HL-60 (cell line): ENCODE measurements at regions not wholly inside any gene's neighbourhood (a gene's known extent, or its start where the extent isn't known, plus 50 kb on each side); places are given as distances from the start of the nearest gene placed in this dataset.

Experiments
- DNase-seq, 2 experiments: peaks; one replicate each; pipeline ENCODE4 v3.0.0-alpha.2; 2010 to 2020; ENCODE audit warnings: low read depth in 1 of 2, low spot score in 1 of 2
- H3K27ac ChIP-seq: fragments of 250-450 bp; sonication (Bioruptor Pico); replicated peaks from 2 replicates; pipeline ENCODE4 v1.5.1; 2020; ENCODE audit warnings: mild to moderate bottlenecking, moderate library complexity
- H3K27me3 ChIP-seq: fragments of 250-450 bp; sonication (Bioruptor Pico); 2 replicates; pipeline ENCODE4 v1.5.1; 2021; ENCODE audit warnings: mild to moderate bottlenecking, moderate library complexity; ENCODE audit not compliant: insufficient read depth, poor library complexity, severe bottlenecking
- H3K4me3 ChIP-seq: replicated peaks from 2 replicates; pipeline ENCODE4 v1.5.1; 2011; ENCODE audit warnings: mild to moderate bottlenecking, control low read depth, low read length; ENCODE audit not compliant: insufficient read depth
- GABPA ChIP-seq: IDR thresholded peaks from 2 replicates; pipeline ENCODE4 v1.6.1; 2012; ENCODE audit warnings: low read depth
- POLR2AphosphoS5 ChIP-seq: IDR thresholded peaks from 2 replicates; pipeline ENCODE4 v1.6.1; 2012; ENCODE audit warnings: low read depth
- SPI1 ChIP-seq: IDR thresholded peaks from 2 replicates; pipeline ENCODE4 v1.6.1; 2012; ENCODE audit warnings: low read depth, mild to moderate bottlenecking, borderline replicate concordance
- TF ChIP-seq, protein P1 (sequence below): IDR thresholded peaks from 2 replicates; pipeline ENCODE4 v1.6.1; 2012; ENCODE audit warnings: low read depth; ENCODE audit not compliant: insufficient replicate concordance
- TF ChIP-seq, protein P2 (sequence below): IDR thresholded peaks from one replicate; pipeline ENCODE4 v1.5.1; 2011; ENCODE audit warnings: low read length, control low read depth, inconsistent platforms; ENCODE audit not compliant: insufficient read depth

DNA sequence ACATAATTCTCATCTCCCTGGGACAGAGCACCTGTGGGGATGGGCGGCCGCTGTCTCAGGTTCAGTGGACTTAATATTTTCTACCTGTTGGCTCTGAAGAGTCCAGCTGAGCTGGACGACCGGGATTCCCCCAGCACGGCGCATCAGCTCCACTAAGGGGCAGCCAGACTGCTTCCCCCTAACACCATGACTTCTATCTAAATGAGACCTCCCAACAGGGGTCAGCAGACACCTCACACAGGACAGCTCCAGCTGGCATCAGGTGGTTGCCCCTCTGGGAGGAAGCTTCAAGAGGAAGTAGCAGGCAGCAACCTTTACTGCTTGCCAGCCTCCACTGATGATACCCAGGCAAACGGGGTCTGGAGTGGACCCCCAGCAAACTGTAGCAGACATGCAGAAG lies 226.0 kb upstream of the DSEL start:
- Histone ChIP-seq H3K4me3 (no peak overlapping the region), H3K27ac (no peak overlapping the region), H3K27me3 (no peaks in the 10 kb centered on the region)
- DNase-seq, result no peak
- TF ChIP-seq, protein P1, sequence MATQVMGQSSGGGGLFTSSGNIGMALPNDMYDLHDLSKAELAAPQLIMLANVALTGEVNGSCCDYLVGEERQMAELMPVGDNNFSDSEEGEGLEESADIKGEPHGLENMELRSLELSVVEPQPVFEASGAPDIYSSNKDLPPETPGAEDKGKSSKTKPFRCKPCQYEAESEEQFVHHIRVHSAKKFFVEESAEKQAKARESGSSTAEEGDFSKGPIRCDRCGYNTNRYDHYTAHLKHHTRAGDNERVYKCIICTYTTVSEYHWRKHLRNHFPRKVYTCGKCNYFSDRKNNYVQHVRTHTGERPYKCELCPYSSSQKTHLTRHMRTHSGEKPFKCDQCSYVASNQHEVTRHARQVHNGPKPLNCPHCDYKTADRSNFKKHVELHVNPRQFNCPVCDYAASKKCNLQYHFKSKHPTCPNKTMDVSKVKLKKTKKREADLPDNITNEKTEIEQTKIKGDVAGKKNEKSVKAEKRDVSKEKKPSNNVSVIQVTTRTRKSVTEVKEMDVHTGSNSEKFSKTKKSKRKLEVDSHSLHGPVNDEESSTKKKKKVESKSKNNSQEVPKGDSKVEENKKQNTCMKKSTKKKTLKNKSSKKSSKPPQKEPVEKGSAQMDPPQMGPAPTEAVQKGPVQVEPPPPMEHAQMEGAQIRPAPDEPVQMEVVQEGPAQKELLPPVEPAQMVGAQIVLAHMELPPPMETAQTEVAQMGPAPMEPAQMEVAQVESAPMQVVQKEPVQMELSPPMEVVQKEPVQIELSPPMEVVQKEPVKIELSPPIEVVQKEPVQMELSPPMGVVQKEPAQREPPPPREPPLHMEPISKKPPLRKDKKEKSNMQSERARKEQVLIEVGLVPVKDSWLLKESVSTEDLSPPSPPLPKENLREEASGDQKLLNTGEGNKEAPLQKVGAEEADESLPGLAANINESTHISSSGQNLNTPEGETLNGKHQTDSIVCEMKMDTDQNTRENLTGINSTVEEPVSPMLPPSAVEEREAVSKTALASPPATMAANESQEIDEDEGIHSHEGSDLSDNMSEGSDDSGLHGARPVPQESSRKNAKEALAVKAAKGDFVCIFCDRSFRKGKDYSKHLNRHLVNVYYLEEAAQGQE, result no peak
- TF ChIP-seq, protein P2, sequence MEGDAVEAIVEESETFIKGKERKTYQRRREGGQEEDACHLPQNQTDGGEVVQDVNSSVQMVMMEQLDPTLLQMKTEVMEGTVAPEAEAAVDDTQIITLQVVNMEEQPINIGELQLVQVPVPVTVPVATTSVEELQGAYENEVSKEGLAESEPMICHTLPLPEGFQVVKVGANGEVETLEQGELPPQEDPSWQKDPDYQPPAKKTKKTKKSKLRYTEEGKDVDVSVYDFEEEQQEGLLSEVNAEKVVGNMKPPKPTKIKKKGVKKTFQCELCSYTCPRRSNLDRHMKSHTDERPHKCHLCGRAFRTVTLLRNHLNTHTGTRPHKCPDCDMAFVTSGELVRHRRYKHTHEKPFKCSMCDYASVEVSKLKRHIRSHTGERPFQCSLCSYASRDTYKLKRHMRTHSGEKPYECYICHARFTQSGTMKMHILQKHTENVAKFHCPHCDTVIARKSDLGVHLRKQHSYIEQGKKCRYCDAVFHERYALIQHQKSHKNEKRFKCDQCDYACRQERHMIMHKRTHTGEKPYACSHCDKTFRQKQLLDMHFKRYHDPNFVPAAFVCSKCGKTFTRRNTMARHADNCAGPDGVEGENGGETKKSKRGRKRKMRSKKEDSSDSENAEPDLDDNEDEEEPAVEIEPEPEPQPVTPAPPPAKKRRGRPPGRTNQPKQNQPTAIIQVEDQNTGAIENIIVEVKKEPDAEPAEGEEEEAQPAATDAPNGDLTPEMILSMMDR, result no peak
- TF ChIP-seq POLR2AphosphoS5 (no peak), SPI1 (no peak), GABPA (no peak)

DNA sequence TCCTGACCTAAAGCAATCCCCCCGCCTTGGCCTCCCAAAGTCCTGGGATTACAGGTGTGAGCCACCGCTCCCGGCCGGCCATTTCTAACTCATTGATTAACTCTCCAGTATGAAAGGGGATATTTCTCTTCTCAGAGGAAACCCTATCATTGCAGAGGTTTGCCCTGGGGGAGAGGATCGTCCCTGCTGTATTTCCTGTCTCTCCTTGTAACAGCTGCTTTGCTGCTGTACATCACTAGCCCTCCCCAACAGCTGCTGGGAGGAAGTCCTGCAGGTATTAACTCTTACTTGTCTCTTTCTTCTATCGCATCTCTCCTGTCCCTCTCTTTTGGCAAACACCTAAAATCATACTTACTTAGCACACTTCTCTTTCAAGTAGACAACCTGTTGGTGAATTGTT lies 219.0 kb upstream of the DSEL start:
- H3K27me3 ChIP-seq, result no peaks in the 10 kb centered on the region
- TF ChIP-seq, protein P1, result no peak
- TF ChIP-seq POLR2AphosphoS5 (no peak), GABPA (no peak), SPI1 (no peak)
- TF ChIP-seq, protein P2, result no peak
- no peak for DNase-seq
- H3K4me3 ChIP-seq, result no peak overlapping the region
- H3K27ac ChIP-seq, result no peak overlapping the region

GRCh38 chr18:67733088-67733487 lies 216.6 kb upstream of the DSEL start:
- H3K27me3 ChIP-seq, result no peaks in the 10 kb centered on the region
- no peak overlapping the region for H3K4me3 ChIP-seq
- H3K27ac ChIP-seq, result no peak overlapping the region
- DNase-seq, result no peak
- TF ChIP-seq, protein P2, result no peak
- TF ChIP-seq, protein P1, result no peak
